HG03135 (cell line): ENCODE measurements at regions not wholly inside any gene's neighbourhood (a gene's known extent, or its start where the extent isn't known, plus 50 kb on each side); places are given as distances from the start of the nearest gene placed in this dataset.

ENCODE experiments used
- ATAC-seq: cut with Tn5 transposase; IDR thresholded peaks from one replicate; pipeline ENCODE4 v1.9.1; 2021; ENCODE audit warnings: mild to moderate bottlenecking, moderate library complexity; ENCODE audit not compliant: unreplicated experiment

DNA sequence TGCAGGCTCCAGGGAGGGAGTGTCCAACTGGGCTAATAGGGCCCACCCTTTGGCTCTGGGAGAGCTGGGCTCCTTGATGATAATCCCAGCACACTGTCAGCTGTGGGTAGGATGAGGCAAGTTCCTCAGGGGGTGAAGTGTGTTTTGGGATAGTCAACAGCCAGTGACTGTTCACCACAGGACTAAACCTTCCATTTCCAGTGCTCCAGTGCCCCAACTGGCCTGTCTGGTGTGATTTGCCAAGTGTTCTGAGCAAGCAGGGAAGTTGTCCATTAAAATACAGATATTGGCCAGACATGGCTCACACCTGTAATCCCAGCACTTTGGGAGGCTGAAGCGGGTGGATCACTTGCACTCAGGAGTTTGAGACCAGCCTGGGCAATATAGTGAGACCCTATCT is 150.9 kb downstream of the TM9SF2 start:
- no peak for ATAC-seq

DNA sequence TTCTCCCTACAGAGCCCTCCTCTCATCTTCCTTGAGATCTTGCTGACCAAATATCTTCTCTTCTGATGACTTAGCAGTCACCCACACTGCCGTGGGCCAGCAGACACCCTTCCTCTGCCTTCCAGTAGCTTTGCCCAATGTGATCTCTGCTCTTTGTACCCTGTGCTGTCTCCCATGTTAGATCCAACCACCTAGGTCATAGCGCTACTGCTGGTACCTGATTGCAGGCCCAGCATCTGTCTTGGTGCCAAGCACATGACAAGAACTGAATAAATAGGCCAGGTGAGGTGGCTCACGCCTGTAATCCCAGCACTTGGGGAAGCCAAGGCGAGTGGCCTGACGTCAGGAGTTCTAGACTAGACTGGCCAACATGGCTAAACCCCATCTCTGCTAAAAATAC is 149.7 kb downstream of the TM9SF2 start:
- no peak for ATAC-seq

DNA sequence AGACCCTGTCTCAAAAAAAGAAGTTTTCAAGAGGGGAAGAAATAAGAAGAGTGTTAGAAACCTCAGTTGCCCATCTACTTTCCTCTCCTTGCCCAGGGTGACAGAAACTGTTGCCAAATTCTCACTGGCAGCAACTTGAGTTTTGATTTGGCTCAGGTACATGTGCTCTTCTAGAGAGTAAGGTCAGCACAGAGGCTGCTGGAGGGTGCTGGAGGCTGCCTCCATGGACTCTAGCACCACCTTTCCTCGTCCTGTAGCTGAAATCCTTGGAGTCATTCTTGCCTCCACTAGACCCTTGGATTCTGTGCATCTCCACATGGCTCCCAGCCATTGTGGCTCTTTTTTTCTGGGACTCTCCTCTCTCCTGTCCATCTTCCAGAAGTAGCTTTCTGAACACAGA is 149.1 kb downstream of the TM9SF2 start:
- ATAC-seq: no peak

DNA sequence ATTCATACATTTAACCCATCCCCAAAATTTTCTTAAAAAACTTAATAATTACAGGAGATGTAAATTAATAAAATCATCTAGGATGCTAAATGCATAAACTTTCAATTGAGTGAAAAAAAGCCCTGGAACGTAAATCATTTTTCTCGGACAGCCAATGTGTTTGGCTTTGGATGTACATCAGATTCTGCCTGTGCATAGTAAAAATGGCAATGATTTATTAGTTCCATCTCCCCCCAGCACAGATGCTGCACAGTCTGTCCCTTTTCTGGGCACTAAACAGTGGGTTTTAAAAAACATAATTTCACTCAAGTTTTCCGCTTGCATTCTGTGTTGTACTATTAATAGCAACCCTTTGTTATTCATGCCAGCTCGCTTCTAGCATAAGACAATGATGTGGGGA is 147.7 kb downstream of the TM9SF2 start:
- no peak for ATAC-seq

DNA sequence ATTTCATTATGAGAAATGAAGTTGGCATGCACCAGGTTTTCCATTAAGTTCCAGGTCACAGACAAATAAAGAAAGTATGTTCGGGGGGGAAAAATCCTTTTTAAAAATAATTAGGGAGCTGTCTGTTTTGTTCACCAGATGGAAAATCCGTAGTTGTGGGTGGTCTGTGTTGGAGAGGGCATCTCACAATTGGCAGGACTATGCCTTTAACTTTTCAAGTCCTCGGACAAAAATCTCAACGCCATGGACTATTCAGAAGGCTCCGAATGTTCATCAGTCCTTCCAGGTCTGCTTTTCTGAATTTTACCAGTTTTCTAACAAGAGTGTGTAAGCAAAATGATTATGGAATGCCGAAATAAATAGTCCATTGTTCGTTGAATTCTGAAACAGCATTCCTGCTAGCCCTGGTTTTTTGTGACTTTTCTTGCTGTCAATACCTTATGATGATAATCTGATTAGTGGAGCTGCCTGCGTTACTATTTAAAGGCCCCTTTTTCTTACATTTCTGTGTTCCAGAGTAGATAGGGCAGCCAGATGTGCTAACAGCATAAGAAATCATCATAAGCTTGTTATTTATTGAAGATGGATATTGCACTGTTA is 146.9 kb downstream of the TM9SF2 start:
- no peak for ATAC-seq

DNA sequence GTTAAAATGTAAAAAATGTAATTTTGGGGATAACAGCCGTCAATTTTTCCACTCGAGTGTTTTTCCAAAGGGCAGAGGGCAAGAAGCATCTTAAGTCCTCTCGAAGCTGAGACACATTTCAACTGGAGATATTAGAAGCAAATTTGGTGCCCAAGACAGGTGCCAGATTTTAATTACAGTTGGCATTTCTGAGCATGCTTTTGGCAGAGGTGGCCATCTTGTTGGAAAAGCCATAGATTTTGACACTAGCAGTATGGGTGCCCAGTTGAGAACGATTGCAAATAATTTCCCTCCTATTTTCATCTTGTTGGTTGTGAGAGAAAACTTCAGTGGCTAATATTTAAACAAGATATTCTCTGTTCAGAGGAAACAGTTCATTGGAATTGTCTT is 146.3 kb downstream of the TM9SF2 start:
- no peak for ATAC-seq

DNA sequence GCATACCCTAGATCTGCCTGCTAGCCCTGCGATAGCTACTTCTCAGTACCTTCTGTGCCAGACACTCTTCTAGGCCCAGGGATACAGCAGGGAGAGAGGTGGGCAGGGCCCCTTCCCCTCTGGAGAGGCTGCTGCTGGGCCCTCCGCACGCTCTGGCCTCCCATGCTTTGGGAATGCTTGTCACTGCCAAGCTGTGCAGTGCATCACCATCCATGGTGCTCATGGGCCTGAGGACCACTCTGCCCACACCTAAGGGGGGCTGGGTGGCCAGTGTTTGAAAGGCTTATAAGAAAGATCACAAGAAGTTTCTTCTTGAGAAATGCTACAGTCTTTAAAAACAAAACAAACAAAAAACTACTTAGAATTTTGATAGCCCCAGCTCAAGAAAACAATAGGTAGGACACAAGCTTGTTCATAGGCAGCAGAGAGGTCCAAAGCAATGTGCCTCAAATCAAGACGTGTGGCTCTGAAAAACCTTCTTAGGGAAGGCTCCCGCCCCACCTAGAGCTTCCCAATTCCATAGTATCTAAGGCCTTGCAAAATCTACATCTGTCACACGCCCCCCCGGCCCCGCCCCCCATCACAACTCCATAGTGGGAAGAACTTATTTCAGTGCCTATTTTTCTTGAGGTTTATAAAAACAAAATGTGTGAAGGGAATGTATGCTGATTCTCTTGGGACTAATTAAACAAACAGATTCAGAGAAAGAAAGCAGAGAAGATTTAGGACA is 145.8 kb downstream of the TM9SF2 start:
- no peak for ATAC-seq

DNA sequence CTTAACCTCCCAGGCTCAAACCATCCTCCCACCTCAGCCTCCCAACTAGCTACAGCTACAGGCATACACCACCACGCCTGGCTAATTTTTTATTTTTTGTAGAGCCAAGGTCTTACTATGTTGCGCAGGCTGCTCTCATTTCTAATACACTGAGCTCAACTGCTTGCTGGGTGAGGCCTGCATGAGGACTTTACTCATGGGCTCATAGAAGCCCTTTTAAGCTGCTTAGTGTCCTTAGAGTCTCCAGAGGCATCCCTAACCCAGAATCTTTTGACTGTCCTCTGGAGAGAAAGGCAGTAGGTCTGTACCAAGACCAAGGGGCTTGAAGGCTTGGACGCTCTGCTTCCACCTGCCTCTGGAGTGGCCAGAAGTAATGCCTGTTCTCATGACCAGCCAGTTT is 141.6 kb downstream of the TM9SF2 start:
- no peak for ATAC-seq

DNA sequence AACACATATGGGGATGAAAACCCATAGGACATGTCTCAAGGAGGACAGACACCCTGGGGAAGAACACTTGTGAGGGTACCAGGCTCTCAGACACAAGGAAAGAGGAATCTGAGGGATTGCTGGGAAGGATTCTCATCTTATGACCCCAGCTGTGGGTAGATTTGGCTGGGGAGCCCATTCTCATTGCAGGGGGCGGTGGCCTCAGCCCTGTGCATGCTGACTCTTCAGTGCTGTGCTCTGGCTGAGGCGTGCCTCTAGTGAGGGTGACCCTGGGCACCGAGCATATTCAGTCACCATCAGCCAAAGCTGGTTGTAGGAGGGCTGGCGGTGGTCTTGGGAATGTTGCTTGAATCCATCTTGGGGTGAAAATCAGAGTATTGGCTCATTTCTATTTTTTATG is 140.7 kb downstream of the TM9SF2 start:
- ATAC-seq: no peak

DNA sequence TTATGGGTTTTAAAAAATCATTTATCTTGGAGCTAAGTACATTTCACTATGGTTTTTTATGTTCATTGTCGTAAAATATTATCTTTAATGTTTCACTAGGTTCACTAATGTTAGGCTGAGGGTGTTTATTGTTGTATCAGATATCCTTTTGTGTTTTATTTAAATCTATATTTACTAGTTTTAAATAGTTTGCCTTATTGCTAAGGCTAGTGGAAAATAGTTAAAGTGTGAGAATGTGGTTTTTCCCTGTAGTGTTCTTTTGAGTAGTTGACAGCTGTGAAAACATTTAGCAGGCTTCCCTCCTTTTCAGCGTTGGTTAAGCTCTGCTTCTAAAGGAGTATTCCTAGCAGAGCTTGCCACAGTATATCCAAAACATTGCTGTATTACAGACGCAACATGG is 139.0 kb downstream of the TM9SF2 start:
- ATAC-seq: no peak

DNA sequence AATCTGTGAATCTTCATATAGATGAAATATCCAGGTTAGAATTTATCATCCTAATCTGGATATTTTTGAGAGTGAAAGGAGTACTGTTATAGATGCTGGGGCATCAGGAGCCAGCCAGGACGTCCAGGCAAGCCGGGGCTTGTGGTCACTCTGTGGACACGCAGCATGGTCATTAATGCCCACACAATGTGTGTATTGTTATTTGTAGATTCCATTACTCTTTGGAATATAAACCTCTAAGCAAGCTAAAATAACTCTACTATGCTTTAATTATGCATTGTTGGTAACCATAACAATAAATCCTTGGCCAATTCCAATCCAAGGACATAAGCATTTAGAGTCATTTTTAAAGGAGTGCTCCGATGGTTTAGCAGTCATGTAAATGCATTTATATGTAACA is 137.9 kb downstream of the TM9SF2 start:
- no peak for ATAC-seq

DNA sequence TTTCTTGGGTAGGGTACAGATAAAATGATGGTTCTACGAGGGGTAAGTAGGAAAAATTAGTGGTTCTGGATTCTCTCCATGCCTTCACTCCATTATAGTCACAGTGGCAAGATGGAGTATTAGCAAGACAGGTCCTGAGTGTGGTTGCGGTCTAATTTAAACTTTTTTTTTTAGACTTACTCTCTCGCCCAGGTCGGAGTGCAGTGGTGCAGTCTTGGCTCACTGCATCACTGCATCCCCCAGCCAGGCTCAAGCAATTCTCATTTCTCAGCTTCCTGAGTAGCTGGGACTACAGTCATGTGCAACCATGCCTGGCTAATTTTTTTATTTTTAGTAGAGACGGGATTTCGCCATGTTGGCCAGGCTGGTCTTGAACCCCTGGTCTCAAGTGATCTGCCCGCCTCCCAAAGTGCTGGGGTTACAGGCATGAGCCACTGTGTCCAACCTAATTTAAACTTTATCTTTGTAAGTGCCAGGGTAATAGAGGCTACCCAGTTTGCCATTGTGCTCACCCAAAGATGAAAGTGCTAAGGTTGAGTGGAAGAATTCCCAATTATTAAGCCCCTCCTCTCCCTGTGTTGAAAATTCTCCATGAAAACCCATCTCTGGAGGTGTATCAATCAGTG is 135.6 kb downstream of the TM9SF2 start:
- peak; percentile 85 for ATAC-seq

DNA sequence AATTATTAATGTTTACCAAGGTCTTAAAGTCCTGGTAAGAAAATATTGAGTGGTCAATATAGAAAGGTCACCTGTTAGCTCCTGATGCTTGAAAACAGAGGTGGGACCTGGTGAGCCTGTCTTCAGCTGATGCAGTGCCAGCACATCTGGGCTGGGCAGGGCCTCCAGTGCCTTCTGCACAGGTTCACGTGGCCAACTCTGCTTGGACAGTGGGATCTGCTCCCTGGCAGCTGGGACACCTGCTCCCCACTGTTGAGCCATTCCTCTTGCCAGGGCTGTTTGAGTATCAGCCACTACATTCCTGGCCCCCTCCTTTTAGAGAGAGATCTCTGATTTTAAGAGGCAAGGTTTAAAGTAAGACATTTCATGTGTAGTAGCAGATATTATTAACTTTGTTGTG is 135.0 kb downstream of the TM9SF2 start:
- no peak for ATAC-seq

DNA sequence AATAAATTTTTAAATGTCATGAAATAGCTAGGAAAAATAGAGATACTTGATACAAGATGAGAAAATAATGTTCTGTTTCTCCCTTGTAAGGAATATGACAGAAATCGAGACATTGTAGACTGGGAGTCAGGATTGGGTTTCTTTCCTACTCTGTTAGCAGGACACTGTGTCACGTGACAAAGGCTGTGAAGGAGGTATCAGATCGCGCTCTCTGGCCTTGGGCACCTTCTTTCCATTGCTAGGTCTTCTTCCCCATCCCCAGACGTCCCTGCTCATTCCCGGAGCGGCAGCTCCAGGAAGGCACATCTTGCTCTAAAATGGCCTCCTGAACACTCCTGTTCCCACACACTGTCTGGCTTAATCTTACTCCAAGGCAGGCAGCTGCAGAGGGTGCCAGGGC is 133.4 kb downstream of the TM9SF2 start:
- ATAC-seq: no peak

DNA sequence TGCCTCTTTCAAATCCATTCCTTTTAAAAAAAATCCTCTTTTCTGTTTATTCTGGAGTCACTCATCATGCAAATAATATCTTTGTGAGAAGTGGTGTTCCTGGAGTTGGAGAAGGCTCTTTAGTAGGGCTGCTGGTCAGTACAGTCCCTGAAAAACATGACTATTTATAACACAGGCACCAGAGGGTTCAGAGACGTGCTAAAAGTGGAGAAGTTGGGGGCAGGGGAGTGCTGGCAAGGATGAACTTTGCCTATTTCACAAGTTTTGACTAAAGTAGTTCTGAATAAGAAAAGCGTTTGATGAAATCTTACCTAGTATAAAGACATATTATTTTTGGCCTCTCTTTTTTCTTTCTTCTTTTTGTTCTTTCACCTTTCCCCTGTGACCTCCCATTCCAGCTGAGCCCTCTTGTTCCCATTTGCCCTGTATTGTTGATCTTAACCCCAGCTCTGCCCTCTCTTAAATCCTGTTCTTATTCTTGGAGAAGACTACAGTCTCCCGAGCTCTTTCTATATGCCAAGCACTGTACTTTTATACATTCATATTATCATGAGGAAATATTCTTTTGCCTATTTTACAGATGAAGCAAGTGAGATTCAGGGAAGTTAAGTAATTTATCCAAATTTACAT is 129.1 kb downstream of the TM9SF2 start:
- no peak for ATAC-seq

DNA sequence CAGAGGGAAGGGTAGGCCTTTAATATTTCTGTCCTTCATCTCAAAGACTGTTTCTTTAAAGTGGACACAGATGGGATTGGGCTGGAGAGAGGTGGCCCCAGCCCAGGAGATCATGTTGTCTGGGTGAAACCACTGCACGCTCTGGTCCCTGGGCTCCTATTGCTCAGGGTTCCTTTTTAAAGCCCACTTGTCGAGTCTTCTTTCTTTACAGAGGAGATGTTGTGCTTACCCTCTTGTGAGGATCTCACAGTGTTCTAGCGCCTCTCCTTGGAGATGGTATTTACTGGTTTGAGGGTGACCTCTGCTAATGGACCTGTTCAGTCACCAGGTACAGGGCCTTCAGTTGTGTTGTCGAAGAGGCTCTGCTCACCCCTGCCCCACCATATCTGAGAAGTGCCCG is 128.4 kb downstream of the TM9SF2 start:
- no peak for ATAC-seq

DNA sequence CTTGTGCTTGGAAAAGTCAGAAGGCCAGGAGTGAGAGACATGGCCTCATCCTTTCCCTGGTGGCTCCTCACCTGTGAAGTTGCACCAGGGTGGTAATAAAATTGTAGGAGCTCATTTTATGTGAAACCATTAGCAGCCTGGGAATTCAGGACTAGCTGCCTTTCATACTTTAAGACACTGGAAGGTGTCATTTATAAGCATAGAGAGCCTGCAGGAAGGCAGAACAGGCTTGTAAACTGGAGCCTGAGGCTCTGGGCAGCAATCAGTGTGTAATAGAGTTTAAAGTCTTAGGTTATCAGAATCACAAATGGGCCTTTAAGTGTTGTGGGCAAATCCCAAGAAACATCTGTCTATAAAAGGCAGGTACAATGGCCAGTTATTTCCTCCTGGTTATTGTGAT is 127.2 kb downstream of the TM9SF2 start:
- no peak for ATAC-seq

DNA sequence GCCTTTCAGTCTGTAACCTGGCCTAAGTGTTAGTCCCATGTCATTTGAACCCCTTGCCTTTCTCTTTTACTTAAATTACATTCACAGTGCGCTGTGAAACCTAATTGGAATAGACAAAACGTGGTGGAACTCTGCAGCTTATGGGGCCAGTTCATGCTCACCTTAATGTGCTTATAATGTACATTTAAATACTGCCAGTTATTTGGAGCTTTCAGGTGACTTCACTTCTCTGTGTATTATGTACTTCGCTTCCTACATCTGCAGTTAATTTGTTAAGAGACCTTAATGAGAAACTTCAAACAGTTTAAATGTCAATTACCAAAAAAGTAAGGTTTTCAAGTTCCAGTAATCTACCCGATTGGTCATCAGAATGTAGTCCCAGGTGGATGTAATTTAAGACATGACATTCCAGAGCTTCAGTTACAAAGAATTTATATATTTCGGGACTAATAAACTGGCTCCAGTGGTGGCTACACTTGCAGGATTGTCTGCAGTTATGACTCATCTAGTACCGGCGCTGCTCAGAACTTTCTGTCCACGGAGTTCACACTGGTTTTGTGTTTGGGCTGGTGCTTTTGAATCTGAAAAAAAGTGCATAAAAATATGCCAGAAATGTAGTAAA is 125.3 kb downstream of the TM9SF2 start:
- no peak for ATAC-seq

DNA sequence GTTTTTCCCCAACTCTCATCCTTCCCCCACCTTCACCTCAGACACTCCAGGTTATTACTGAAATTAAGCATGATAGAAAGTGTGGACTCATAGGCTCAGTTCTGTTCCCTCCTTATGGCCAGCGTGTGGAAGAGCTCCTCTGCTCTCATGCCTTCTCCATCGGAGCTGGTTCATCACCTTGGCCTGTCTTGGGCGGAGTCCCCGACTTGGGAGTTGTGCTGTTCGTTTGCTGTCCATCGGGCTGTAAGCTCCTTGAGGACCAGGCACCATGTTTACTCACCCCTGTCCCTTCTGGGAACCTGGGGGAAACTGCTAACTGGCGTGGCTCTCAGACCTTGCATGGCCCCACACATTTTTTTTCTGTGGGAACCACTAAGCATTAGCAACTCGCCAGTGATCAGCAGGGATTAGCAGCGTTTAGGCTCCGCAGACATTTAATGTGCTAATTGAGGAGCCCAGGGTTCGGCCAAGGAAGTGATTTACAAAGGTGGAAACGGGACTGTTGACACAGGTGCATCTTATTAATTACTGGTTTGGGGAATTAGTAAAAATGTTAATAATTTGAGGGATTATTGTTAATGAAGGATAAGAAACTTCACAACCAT is 123.8 kb downstream of the TM9SF2 start:
- no peak for ATAC-seq

DNA sequence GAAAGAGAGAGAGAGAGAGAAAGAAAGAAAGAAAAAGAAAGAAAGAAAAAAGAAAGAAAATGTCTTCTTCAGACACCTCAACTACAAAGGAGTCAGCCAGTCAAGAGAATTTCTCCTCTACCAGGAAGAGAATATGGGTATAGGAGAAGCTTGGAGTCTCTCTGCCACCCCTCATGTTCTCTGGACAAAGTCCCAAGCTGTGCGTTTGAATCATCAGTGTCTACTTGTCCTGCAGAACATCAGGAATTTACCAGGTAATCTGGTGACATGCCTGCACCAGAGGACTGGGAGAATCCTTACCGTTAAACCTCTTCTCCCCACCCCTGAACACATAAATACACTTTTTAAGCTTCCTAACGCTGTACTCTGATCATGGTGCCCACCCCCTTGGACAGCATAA is 119.5 kb downstream of the TM9SF2 start:
- ATAC-seq: no peak

DNA sequence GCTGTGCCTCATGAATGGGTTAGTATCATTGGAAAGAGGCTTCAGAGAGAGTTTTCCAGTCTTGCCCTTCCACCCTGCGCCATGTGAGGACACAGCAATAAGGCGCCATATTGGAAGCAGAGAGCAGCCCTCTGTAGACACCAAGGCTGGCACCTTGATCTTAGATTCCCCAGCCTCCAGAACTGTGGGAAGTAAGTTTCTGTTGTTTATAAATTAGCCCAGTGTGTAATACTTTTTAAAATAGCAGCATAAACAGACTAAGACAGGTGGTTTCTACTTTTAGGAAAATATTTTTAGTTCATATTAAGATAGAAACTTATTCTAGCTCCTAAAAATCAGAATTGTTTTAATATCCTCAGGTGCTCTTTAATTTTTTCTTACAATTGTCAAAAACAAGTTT is 117.9 kb downstream of the TM9SF2 start:
- ATAC-seq: no peak
